Caco-2 (cell line): ENCODE measurements at regions not wholly inside any gene's neighbourhood (a gene's known extent, or its start where the extent isn't known, plus 50 kb on each side); places are given as distances from the start of the nearest gene placed in this dataset.

Experiments
- BruUV-seq: library from RNA; stranded (reverse); fragments of 400-500 nt; replicated peaks from 2 replicates; lab custom pipeline; 2021; lab: Mats Ljungman, UMichigan
- CTCF ChIA-PET: fragments of 300-600 bp; sonication (Branson Sonifier 250); formaldehyde crosslinking; loops from one replicate; lab custom pipeline; 2022; ENCODE audit warnings: antibody characterized with exemption; lab: Charles Lee
- POLR2A ChIA-PET: fragments of 300-600 bp; sonication (Branson Sonifier 250); formaldehyde crosslinking; loops from one replicate; lab custom pipeline; 2022; ENCODE audit warnings: antibody characterized with exemption; lab: Charles Lee
- DNase-seq, 2 experiments: peaks; one replicate each; pipeline versions ENCODE4 v3.0.0 to v3.0.0-alpha.2; 2020 to 2022
- H3K27me3 ChIP-seq: replicated peaks from 2 replicates; pipeline ENCODE4 v1.6.0; 2011; ENCODE audit warnings: low read length; ENCODE audit not compliant: control insufficient read depth, insufficient read depth
- H3K36me3 ChIP-seq: 2 replicates; pipeline ENCODE4 v1.5.1; 2011; ENCODE audit warnings: low read length; ENCODE audit not compliant: control insufficient read depth, insufficient read depth
- H3K4me1 ChIP-seq: fragments of 250-450 bp; sonication (Bioruptor Pico); 2 replicates; pipeline ENCODE4 v1.5.1; 2020; ENCODE audit warnings: mild to moderate bottlenecking
- H3K4me3 ChIP-seq: 2 replicates; pipeline ENCODE4 v1.5.1; 2011; ENCODE audit warnings: low read depth, mild to moderate bottlenecking, control low read depth, low read length
- H3K9me3 ChIP-seq: fragments of 250-450 bp; sonication (Bioruptor Pico); 2 replicates; pipeline ENCODE4 v1.5.1; 2020; ENCODE audit warnings: mild to moderate bottlenecking, moderate library complexity
- H3K27ac Mint-ChIP-seq: one replicate; pipeline ENCODE4 v1.8.0; 2022; ENCODE audit warnings: mixed read lengths; ENCODE audit not compliant: unreplicated experiment
- H3K27me3 Mint-ChIP-seq: one replicate; pipeline ENCODE4 v1.8.0; 2022; ENCODE audit warnings: mixed read lengths; ENCODE audit not compliant: insufficient read depth, unreplicated experiment
- H3K36me3 Mint-ChIP-seq: one replicate; pipeline ENCODE4 v1.8.0; 2022; ENCODE audit warnings: mild to moderate bottlenecking, mixed read lengths; ENCODE audit not compliant: insufficient read depth, unreplicated experiment
- H3K4me1 Mint-ChIP-seq: one replicate; pipeline ENCODE4 v1.8.0; 2022; ENCODE audit warnings: low read depth, mixed read lengths; ENCODE audit not compliant: unreplicated experiment
- H3K4me3 Mint-ChIP-seq: one replicate; pipeline ENCODE4 v1.8.0; 2022; ENCODE audit warnings: mild to moderate bottlenecking, moderate library complexity, mixed read lengths; ENCODE audit not compliant: unreplicated experiment
- H3K9me3 Mint-ChIP-seq: one replicate; pipeline ENCODE4 v1.8.0; 2022; ENCODE audit warnings: mixed read lengths; ENCODE audit not compliant: unreplicated experiment
- CTCF ChIP-seq, 2 experiments: fragments of 200-600 bp in 1 of 2; IDR thresholded peaks; 1 replicate in 1 of 2; 2 replicates in 1 of 2; pipeline versions ENCODE4 v1.5.1 to v1.8.0; 2011 to 2022; ENCODE audit warnings: antibody characterized with exemption in 1 of 2, control low read depth in 1 of 2, inconsistent platforms in 1 of 2, low read depth in 1 of 2, low read length in 1 of 2, mild to moderate bottlenecking in 1 of 2, moderate library complexity in 1 of 2; ENCODE audit not compliant: insufficient read depth in 1 of 2, severe bottlenecking in 1 of 2, unreplicated experiment in 1 of 2
- intact Hi-C: fragments of 100-400 bp; cut with micrococcal nuclease; formaldehyde crosslinking; loops from one replicate; pipeline ENCODE4 v1.10.0; 2022; ENCODE audit not compliant: unreplicated experiment

GRCh38 chr13:30110301-30111070 lies 196.9 kb downstream of the KATNAL1 start:
- no peaks in the 10 kb centered on the region for H3K36me3 Mint-ChIP-seq
- peaks cover 34% of the 10 kb centered on the region for H3K4me1 Mint-ChIP-seq

GRCh38 chr13:30109471-30110135 lies 197.7 kb downstream of the KATNAL1 start:
- POLR2A ChIA-PET: no interaction called here
- BruUV-seq: TSS peak; percentile 52
- CTCF ChIA-PET: interaction anchor here (1.5 kb wide), 1 partner anchor 338 kb away, joined by 6 read pairs; no protein-coding TSS in a partner anchor
- H3K4me3 ChIP-seq: no peak overlapping the region
- Mint-ChIP-seq H3K27me3 (no peaks in the 10 kb centered on the region), H3K4me1 (peaks cover 34% of the 10 kb centered on the region), H3K9me3 (no peaks in the 10 kb centered on the region), H3K36me3 (no peaks in the 10 kb centered on the region), H3K4me3 (peak overlapping the region; percentile 3), H3K27ac (peak overlapping the region; percentile 89)
- H3K27me3 ChIP-seq: no peaks in the 10 kb centered on the region
- intact Hi-C loops: loop anchor here (1.0 to 10.0 kb wide), 3 partner anchors 37 to 515 kb away; partner anchors contain the start of gene SLC7A1
- H3K4me1 ChIP-seq: peaks cover 44% of the 10 kb centered on the region
- no peaks in the 10 kb centered on the region for H3K36me3 ChIP-seq
- DNase-seq: no peak
- no peak for TF ChIP-seq CTCF (IDR thresholded peaks at IDR 0.05; ENCODE audit: insufficient read depth in 1 of 2, low read depth in 1 of 2, low read length in 1 of 2, severe bottlenecking in 1 of 2, unreplicated experiment in 1 of 2)
- H3K9me3 ChIP-seq: no peaks in the 10 kb centered on the region

More at GRCh38 chr13:30110301-30111070, 196.9 kb downstream of the KATNAL1 start:
- Mint-ChIP-seq H3K27ac (peak overlapping the region; percentile 60), H3K4me3 (no peak overlapping the region), H3K27me3 (no peaks in the 10 kb centered on the region), H3K9me3 (no peaks in the 10 kb centered on the region)
- TF ChIP-seq CTCF (IDR thresholded peaks at IDR 0.05; ENCODE audit: insufficient read depth in 1 of 2, low read depth in 1 of 2, low read length in 1 of 2, severe bottlenecking in 1 of 2, unreplicated experiment in 1 of 2): no peak
- H3K9me3 ChIP-seq: no peaks in the 10 kb centered on the region
- CTCF ChIA-PET: interaction anchor here (1.4 to 3.4 kb wide), 3 partner anchors 15 to 339 kb away, joined by 7 to 32 read pairs (median 11); no protein-coding TSS in a partner anchor
- peaks cover 44% of the 10 kb centered on the region for H3K4me1 ChIP-seq
- intact Hi-C loops: loop anchor here (10.0 kb wide), 2 partner anchors 86 to 516 kb away; partner anchors contain the start of gene SLC7A1
- no peaks in the 10 kb centered on the region for H3K27me3 ChIP-seq
- BruUV-seq: no TSS peak
- H3K36me3 ChIP-seq: no peaks in the 10 kb centered on the region
- no peak overlapping the region for H3K4me3 ChIP-seq
- no peak for DNase-seq
- POLR2A ChIA-PET: no interaction called here

DNA sequence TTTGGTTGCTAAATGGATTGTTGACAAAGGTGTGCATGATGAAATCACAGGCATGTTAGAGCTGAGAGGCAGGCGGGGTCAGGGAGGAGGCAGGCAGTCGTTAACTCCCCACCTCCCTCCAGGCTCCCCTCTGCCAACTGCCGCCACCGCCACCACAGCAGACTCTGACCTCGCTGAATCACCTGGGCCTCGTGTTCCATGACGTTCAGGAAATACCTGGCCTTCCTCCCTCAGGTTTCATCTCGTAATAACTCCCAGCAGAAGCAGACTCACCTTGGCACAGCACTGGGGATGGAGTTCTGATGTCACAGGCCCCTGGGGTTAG lies 198.5 kb downstream of the KATNAL1 start:
- Histone ChIP-seq H3K36me3 (no peaks in the 10 kb centered on the region), H3K9me3 (no peaks in the 10 kb centered on the region), H3K4me1 (peaks cover 42% of the 10 kb centered on the region), H3K4me3 (no peak overlapping the region), H3K27me3 (no peaks in the 10 kb centered on the region)
- TF ChIP-seq CTCF (IDR thresholded peaks at IDR 0.05; ENCODE audit: insufficient read depth in 1 of 2, low read depth in 1 of 2, low read length in 1 of 2, severe bottlenecking in 1 of 2, unreplicated experiment in 1 of 2): no peak
- POLR2A ChIA-PET: interaction anchor here (0.6 kb wide), 1 partner anchor 96 kb away, joined by 3 read pairs; no protein-coding TSS in a partner anchor
- Mint-ChIP-seq H3K4me3 (peak overlapping the region; percentile 3), H3K27ac (peak overlapping the region; percentile 89), H3K4me1 (peaks cover 34% of the 10 kb centered on the region), H3K27me3 (no peaks in the 10 kb centered on the region), H3K9me3 (no peaks in the 10 kb centered on the region), H3K36me3 (no peaks in the 10 kb centered on the region)
- DNase-seq: peak; percentile 87 to 92
- intact Hi-C loops: loop anchor here (1.0 kb wide), 1 partner anchor 37 kb away; no protein-coding TSS in a partner anchor
- CTCF ChIA-PET: interaction anchor here (1.3 to 1.5 kb wide), 2 partner anchors 62 to 338 kb away, joined by 6 read pairs; no protein-coding TSS in a partner anchor
- no TSS peak for BruUV-seq
